Colon (tissue), 2 donors: ENCODE measurements at regions not wholly inside any gene's neighbourhood (a gene's known extent, or its start where the extent isn't known, plus 50 kb on each side); places are given as distances from the start of the nearest gene placed in this dataset.

Experiments used
- FAIRE-seq: peaks from 2 replicates; lab custom pipeline; 2012; peaks lifted over from hg19 to GRCh38; lab: Jason Lieb, UNC
- donor health status: control.
- donor health status: control.

DNA sequence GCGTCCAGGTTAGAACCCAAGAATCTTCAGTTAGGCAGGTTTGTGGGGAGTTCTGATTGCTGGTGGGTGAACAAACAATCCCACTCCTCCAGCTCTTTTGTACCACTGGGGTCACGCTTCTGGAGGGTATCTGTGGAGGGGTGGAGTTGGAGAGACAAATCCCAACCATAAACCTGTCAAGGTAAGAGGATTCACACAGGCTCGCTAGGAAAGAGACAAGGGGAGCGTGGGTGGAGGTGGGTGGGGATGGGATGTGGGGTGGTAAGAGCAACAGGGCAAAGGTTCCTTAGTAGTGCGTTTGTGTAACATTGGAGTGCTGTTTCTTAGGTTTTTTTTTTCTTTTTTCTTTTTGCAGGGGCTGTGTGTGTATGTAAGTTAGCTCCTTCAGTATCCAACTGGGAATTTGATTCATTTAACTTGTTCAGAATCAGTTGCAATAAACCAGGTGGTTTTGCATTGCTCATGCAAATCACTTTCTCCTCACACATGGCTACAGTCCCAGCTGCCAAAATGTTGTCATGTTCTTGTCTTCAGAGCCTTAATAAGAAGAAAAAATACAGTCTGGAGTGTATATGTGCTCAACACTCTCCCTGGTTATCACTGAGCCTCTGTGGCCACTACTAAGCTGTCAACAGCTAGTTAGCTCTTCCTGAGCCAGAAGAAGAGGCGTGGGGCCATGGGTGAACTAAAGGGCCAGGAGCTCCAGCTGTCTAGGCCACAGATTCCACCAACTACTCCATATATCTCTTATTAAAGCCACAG, 164.0 kb upstream of the RAD23B start:
- no peak for FAIRE-seq

DNA sequence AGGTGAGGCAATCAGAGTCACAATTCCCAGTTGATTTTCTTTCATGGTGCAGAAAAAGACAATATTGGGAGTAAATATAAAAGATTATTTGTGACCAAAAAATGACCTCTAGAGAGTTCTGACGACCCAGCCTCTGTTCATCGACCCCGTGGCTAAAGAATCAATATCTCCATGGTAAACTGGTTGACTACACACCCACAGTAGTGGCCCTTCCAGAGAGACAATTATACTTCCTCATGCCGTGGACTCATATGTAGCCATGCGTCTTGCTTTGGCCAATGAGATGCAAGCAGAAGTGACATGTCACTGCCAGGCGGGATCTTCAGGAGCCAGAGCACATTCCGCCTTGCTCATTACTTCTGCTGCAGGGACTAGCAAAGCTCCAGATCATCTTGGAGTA, 163.3 kb upstream of the RAD23B start:
- no peak for FAIRE-seq

DNA sequence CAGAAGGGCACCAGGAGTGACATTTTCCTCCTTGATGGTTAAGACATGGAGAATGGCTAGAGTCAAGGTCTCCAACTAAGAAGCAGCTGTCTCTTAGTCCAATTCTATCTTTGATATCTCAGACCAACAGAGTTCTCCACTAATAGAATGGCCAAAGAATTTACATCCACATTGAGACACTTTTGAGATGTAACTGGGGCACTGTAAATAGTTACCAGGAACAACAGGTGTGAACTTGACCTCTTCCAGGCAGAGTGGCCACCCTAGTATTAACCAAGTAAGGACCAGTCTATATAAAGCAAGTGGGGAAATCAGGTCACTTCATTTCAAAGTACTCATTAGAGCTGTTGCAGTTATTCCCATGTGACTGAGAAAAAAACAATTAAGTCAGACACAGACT, 159.7 kb upstream of the RAD23B start:
- FAIRE-seq = no peak

DNA sequence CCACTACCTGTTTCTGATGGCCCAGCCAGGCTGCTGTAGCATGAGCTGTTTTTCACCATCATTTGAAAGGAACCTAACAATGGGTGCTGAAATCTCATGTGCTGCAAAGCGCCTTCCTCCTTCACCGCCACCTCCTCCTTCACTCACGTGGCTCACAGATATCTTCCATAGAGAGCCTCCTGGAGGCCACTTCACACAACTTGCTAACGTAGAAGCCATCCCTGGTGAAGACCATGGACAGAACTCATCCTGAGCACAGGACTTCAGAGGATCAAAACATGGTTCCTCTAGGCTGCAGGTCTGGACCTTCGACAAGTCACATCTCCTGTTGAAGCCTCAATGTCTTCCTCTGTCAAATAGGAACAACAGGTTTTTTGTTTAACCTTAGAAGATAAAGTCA, 155.5 kb upstream of the RAD23B start:
- FAIRE-seq = no peak

DNA sequence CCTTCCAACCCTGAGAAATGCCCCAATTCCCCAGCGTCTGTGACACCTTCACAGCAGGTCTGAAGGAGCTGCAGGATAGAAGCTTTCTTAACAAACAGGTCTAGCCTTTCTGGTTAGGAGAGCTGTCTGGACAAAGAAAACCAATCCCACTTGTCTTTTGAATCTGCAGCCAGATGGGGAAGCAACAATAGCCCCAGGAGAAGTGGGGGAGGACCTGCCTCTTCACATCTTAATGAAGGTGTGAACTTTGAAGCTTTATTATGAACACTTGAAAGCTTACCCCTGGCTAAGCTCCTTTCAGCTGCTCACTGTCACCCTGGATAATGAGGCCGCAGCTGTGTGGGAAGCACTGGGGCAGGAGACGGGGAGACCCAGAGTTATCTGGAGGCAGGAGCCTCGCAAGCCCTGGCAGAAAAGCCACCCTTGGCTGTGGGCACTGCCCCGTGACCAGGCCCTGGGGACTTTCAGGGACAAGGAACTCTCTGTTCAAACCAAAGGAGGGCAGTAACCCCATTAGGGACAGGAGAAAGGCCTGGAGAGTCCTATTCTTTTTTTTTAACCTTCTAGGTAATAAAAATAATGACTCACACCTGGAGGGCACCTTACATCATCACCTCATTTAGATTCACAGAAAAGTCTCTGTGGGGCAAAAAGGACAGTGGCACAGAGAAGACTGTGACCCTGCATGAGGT, 151.8 kb upstream of the RAD23B start:
- no peak for FAIRE-seq

DNA sequence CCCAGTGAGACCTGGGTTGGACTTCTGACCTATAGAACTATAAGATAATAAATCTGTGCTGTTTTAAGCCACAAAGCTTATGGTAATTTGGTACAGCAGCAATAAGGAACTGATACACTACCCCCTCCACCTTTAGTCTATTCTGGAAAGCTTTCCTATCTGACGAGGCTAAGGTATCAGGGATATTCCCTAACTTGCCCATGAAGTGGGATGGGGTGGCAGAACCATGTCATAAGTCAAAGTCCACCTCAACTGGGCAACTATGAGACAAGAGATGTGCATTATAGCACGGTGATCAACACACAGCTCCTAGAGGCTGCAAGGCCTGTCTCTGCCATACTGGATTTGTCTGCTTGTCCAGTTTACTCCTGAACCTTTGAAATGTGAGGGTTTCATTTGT, 146.8 kb upstream of the RAD23B start:
- no peak for FAIRE-seq

DNA sequence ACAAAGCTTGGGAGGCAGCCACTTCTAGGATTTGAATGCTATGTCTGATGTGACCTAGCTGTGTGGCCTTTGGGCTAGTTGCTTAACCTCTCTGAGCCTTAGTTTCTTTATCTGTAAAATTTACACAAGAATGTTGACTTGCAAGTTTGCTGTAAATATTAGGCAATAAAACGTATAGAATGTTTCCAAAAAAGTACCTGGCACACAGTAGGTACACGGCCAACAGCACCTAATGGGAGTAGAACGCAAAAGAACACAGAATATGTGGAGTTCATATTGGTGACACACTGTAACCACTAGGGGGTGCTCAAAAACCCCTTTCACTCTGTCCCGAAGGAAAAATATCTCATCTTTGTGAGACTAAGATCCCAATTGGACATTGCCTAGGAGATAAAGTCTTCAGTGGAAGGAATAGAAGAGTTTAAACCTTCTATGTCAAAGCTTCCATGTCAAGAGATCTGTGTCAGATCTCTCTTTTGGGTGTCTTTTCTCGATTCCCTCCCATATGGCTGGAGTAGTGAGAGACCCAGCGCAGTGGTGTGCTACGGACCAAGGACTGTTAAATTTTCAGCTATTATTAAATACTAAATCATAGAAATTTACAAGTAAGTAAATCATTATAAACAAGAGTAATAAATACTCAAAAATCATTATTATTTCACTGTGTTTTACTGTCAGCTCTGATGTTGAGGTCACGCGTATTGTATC, 145.4 kb upstream of the RAD23B start:
- FAIRE-seq = no peak

DNA sequence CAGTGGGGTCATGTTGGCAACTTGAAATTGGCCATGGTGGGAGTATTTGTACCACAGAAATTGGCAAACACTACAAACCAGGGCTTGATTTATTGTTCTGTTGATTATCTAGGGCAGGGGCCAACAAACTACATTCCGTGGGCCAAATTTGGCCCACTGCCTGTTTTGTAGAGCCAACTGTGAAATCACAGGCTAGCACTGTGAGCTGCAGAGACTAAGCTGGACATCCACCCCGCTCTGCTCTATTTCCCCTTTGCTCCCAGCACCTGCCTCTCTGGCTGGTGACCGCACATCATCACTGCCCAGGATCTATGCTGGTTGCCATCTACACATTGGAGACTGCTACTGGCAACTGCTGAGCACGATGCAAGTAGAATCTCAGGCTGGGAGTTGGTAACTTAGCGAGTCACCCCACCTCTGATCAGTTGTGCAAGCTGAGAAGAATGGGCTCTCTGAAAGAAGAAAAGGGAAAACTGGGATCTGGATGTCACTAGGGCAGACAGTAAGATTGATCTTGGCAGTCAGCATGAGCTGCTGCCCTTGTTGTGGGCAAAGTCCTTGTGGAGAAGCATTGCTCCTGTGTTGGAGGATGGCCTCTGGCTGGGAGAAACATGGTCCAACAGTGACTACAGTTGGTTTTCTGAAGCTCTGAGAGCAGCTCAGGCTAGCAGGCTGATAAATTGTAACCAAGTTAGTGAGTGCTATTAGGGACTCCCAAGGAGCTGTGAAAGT, 144.7 kb upstream of the RAD23B start:
- no peak for FAIRE-seq

DNA sequence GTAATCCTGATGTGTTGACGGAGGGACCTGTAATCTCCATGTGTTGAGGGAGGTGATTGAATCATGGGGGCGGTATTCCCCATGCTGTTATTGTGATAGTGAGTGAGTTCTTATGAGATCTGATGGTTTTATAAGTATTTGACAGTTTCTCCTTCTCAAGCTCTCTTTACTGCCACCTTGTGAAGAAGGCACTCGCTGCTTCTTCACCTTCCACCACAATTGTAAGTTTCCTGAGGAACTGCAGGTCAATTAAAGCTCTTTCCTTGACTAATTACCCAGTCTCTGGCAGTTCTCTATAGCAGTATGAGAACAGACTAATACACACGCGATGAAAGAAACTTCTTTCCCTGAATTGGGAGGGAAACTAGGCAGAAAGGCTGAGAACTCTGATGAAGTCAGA, 141.1 kb upstream of the RAD23B start:
- no peak for FAIRE-seq

DNA sequence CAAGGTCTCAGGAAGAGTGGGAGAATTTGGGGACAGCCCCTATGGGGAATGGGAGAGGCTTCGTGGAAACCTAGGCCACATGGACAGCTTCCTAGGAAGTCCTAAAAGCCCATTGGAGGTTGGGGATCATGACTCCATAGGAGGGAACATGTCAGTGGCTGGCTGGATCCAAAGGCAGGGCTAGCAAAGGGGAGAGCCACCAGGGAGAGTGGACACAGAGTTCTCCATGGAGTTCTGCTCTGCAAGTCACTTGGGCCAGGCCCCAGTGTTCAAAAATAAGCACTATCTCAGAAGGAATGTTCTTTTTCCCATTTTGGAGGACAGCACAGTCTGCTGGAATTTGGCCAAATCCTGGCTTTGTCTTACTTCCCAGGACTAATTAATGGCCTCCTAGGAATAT, 140.6 kb upstream of the RAD23B start:
- FAIRE-seq = no peak

DNA sequence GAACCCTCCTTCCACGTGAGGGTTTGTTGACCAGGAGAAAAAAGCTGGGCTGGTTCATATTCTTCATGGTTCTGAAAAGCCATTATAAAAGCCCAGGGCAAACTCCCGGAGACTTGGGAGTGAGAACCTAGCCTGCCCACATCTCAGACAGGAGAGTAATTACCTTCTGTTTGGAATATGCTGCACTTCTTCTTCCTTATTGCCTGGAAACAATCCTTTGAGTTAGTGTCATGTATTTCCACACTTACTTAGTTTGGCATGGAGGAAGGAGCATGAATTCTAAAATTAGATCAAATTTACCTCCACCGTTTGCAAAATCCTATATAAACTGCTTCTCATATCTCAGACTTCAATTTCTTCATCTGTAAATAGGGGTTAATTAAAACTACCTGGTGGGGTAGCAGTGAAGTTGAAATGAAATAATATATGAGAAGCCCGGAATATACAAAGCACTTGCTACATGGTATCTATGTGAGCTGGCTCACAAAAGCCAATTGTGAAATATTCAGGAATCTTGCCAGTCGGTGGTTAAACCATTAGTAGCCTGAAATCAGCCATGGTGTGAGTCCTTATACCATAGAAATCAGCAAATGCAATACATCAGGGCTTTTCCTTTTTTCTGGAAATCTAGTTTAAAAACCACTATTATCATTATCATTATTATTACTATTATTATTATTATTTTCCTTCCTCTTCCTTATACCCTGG, 140.0 kb upstream of the RAD23B start:
- no peak for FAIRE-seq

DNA sequence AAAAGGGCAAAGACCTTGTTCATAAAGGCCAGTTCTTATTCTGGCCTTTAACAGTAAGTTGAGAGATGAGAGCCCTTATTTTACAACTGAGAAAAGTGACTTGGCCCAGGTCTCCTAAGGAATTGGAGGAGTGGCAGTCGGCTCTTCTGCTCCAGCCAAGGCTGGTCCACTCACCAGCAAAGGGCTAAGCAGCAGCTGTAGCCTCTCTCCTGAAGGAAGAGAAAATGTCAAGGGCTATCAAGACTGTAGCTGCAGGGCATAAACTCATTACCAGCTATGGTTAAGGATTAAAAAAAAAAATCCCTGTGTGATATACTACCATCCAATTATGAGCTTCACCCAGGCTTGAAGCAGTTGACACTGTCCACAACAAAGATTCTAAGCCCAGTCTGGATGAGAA, 138.6 kb upstream of the RAD23B start:
- FAIRE-seq = no peak

DNA sequence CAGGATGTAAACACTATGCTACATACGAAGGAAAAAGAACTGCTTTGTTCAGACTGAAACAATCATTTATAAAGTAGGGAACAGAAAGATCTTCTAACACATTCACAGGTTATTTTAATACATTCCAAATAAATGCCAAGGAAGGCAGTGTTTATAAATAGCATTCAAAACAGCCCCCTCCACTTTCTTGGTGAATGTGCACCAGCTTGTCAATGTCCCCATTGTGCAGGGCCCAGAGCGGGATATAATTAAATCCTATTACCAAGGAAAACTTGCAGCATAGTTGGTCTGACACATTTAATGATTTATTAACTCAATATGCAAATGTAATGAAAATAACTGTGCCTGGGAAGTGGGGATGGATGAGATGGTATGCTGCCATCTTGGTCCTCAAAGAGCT, 135.9 kb upstream of the RAD23B start:
- no peak for FAIRE-seq

DNA sequence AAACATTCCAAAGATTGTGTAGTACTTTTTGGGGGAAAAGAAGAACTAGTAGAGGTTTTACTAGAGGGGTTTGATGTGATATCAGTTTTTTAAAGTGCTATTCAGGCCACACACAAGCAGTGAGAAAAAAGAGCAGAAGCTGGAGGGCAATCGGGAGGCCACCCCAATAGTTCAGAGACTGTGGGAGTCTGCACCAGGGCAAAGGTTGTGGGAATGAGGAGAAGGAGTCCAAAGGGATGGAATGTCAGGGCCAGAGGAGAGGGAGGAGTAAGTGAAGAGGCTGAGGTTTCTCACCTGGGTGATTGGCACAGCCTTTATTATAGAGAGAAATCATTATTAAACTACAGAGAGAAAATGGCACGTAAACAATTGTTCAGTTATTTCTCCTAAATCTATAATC, 134.9 kb upstream of the RAD23B start:
- no peak for FAIRE-seq

DNA sequence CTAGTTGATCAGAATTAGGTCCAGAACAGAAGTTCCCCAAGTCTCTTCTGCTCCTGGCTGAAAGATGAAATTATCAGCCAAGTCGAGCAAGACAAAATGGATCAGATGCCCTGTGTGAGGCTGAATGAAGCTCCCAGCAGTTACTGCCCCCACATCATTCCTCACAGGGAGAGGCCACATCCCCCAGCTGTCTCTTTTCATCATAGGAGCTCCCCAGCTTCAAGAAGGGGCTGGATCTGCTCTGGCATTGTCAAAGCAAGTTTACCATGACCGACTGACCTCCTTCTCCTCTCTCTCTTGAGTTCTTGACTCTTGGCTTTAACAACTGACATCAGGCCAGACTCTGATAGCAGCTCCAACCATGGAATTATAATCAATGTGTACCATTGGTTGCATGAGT, 133.3 kb upstream of the RAD23B start:
- no peak for FAIRE-seq

DNA sequence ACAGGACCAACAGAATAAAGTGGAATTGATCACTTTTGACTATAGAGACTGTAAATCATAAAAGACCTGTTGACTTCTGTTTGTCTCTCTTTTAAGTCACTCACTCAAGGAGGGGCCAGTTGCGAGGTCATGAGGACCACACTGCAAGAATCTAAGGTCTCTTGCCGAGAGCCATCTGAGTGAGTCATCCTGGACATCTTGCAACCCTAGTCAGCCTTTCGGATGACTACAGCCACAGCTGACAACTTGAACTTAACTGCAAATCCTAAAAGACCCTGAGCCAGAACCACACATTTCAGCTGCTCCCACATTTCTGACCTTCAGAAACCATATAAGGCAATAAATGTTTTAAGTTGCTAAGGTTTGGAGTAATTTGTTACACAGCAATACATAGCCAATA, 129.7 kb upstream of the RAD23B start:
- FAIRE-seq = no peak

DNA sequence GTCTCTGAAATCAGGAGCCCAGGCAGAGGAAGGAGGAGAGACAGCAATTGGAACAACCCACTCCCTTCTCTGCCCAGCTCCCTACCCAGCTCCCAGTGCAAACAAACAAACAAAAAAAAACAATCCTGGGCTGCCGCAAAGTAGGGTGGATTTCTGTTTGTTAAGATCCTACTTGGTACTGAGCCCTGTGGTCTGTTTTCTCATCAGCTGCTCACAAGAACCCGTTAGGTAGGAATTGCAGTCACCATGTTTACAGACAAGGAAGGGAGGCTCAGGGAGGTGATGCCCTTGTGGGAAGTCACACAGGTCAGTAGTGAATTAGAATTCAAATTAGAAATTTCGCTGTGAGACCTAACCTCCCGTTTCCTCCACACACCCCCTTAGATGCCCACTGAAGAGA, 128.8 kb upstream of the RAD23B start:
- FAIRE-seq = no peak

DNA sequence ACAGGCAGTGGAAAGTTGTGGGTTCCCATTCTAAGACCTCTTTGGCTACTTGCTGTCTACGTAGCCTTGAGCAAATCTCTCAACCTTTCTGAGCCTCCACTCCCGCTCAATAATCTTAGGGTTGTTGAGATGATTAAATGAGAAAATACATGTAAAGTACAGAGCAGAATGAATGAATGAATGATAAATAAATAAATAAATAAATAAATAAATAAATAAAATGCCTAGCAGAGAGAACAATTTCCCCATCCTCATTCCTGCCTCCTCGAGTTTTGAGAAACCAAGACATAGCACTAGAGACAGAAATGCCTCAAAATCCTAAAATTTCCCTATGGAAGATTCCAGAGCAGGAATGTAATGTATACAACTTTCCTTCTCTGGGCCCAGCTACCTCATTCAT, 128.3 kb upstream of the RAD23B start:
- no peak for FAIRE-seq

DNA sequence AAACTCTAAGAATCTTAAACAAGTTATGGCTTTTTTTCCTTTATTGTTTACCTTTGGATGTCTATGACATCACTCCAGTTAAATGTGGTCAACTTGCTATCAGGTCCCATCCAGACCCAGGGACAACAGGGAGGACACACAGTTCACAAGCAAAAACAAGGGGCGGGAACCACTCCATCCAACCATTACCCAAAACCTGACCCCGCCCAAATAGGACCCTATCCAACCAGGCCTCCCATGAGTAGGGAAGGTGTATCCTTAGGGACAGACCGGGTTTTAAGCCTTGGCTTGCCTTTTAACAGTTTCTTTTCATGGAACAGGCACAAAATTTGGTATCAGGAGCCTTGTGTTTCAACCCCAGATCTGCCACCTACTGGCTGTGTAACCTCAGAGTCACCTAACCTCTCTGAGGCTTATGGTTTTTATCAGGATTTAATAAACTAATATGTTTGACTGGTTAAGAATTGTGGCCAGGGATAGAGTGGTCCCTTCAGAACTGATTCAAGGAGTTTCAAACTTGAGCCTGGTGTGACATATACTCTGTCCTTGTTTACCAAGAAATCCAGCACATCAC, 127.7 kb upstream of the RAD23B start:
- FAIRE-seq = no peak

DNA sequence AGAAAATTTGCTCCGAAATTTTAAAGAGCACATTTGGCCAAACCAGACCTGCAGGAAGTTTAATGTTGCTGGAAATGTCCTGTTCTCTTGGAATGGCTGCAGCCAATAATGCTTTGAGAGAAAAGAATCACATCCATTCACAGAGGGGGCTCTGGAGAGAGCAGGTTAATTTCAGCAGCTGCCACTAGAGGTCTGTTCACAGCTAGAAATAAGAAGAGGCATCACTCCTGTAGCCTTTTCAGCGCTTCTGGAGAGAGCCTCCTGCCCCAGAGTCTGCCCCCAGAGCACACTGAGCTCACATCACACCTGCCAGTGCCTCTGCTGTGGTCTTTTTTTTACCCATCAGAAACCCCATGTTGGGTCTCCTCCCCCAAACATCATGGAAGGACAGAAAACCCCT, 124.8 kb upstream of the RAD23B start:
- no peak for FAIRE-seq

DNA sequence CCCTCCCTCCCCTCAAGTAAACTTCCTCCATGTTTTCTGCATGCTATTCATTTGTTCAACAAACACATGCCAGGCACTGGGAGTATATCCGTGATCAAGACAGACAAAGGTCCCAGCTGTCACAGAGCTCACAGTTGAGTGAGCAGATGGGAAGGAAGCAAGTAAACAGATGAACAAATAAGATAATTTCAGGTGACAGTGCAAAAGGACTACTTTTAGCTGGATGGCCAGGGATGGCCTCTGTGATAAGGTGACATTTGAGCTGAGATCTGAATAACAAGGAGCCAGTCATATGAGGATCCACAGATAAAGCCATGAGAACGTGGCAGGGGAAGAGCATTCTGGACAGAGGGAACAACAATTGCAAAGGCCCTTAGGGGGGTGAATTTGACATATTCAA, 121.7 kb upstream of the RAD23B start:
- no peak for FAIRE-seq

DNA sequence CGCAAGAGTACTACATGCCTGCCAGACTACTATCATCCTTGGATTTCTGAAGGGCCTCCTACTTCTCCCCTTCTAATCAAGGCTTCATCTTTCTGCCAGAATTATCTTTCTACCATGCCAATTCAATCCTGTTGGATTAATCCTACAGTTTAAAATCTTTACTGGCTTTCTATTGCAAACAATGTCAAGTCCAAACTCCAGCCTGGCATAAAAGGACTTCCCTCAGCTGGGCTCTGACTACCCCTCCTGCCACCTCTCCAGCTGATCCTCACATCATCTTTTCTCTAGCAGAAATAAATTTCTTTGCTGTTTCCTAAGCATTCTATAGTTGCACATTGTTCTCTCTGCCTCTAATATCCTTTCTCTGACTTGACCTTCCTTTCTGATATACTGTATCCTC, 119.7 kb upstream of the RAD23B start:
- no peak for FAIRE-seq
